ENCODE measurements at regions not wholly inside any gene's neighbourhood (a gene's known extent, or its start where the extent isn't known, plus 50 kb on each side); places are given as distances from the start of the nearest gene placed in this dataset.

DNA sequence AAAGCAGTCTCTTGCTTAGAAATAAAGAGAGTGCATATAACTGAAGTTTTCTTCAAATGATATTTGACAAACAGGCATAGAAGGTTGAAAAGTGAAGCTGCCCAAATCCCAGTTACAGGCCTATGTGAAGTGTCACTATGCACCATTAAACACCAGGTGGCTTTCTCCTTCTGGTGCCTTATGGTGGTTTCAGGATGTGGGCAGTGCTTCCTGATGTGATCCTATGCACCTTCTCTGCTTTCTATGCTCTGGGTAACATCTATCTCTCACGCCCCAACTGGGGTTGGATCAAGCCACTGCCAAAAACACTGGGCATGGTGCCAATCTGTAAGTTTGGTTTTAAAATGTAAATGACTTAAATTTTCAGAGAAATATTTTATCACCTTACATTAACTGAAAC lies 744.7 kb downstream of the TUSC7 start:
- TF ChIP-seq ARNT (IDR thresholded peaks at IDR 0.05) (no peak), HDGF (IDR thresholded peaks at IDR 0.05; ENCODE audit: borderline replicate concordance) (no peak)
- POLR2A ChIA-PET: no interaction called here
- CTCF ChIA-PET: interaction anchor here (0.6 kb wide), 1 partner anchor 70 kb away, joined by 3 read pairs; no protein-coding TSS in a partner anchor
- DNase-seq (ENCODE audit: extremely low spot score): no peak

DNA sequence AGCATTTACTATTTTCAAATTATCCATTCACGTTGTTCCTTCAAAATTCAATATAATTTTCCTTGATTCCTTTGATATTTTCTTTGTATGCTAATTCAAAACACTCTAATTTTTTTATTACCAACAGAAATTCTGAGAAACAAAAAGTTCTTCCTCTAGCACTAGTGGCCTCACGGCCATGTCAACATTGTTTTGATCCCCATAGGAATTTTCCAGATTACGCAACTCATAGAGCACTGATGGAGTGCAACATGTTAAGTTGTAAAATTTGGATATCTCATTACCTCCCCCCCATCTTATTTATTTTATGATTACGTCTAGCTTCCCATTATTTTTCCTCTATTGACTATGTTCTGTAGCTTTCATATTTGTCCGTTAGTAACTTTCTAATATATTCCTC lies 745.3 kb downstream of the TUSC7 start:
- CTCF ChIA-PET: interaction anchor here (0.6 kb wide), 1 partner anchor 684 kb away, joined by 4 read pairs; no protein-coding TSS in a partner anchor
- TF ChIP-seq FOXK2 (IDR thresholded peaks at IDR 0.05): no peak
- TF ChIP-seq LEF1 (IDR thresholded peaks at IDR 0.05; ENCODE audit: borderline replicate concordance): no peak
- no peak for TF ChIP-seq TARDBP (IDR thresholded peaks at IDR 0.05)
- TF ChIP-seq HDGF (IDR thresholded peaks at IDR 0.05; ENCODE audit: borderline replicate concordance): no peak
- no peak for TF ChIP-seq BHLHE40 (IDR thresholded peaks at IDR 0.05; ENCODE audit: borderline replicate concordance)
- no peak for TF ChIP-seq ZNF384 (IDR thresholded peaks at IDR 0.05)
- TF ChIP-seq SUZ12 (IDR thresholded peaks at IDR 0.05): no peak
- TF ChIP-seq, protein P1, sequence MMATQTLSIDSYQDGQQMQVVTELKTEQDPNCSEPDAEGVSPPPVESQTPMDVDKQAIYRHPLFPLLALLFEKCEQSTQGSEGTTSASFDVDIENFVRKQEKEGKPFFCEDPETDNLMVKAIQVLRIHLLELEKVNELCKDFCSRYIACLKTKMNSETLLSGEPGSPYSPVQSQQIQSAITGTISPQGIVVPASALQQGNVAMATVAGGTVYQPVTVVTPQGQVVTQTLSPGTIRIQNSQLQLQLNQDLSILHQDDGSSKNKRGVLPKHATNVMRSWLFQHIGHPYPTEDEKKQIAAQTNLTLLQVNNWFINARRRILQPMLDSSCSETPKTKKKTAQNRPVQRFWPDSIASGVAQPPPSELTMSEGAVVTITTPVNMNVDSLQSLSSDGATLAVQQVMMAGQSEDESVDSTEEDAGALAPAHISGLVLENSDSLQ (IDR thresholded peaks at IDR 0.05): no peak
- TF ChIP-seq L3MBTL2 (conservative IDR thresholded peaks at IDR 0.05): no peak
- no peak for TF ChIP-seq NFRKB (IDR thresholded peaks at IDR 0.05)
- no peak for TF ChIP-seq CTBP1 (IDR thresholded peaks at IDR 0.05; ENCODE audit: borderline replicate concordance)
- no peak for TF ChIP-seq SP1 (IDR thresholded peaks at IDR 0.05)
- no peak for TF ChIP-seq ELF4 (IDR thresholded peaks at IDR 0.05)
- no peak for TF ChIP-seq ARNT (IDR thresholded peaks at IDR 0.05)
- TF ChIP-seq FOXM1 (IDR thresholded peaks at IDR 0.05; ENCODE audit: borderline replicate concordance): no peak
- TF ChIP-seq FOXA1 (IDR thresholded peaks at IDR 0.05): no peak
- POLR2A ChIA-PET: no interaction called here
- no peak for DNase-seq (ENCODE audit: extremely low spot score)

DNA sequence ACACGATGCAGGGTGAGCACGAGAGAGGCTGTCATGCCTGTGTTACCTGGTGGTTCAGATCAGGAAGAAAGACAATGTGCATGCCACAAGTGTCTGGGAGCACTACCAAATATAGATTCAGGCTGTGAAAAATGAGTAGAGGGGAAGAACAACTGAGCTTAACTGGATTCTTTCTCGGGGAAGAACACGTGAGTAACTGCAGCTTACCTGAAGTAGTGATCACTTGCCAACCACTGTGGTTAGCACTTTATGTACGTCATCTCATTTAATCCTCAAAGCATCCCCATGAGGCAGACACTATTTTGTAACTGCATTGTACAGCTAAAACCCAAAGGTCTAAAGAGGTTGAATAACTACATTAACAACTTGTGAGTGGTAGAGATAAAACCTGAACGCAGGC lies 746.2 kb downstream of the TUSC7 start:
- CTCF ChIA-PET: no interaction called here

DNA sequence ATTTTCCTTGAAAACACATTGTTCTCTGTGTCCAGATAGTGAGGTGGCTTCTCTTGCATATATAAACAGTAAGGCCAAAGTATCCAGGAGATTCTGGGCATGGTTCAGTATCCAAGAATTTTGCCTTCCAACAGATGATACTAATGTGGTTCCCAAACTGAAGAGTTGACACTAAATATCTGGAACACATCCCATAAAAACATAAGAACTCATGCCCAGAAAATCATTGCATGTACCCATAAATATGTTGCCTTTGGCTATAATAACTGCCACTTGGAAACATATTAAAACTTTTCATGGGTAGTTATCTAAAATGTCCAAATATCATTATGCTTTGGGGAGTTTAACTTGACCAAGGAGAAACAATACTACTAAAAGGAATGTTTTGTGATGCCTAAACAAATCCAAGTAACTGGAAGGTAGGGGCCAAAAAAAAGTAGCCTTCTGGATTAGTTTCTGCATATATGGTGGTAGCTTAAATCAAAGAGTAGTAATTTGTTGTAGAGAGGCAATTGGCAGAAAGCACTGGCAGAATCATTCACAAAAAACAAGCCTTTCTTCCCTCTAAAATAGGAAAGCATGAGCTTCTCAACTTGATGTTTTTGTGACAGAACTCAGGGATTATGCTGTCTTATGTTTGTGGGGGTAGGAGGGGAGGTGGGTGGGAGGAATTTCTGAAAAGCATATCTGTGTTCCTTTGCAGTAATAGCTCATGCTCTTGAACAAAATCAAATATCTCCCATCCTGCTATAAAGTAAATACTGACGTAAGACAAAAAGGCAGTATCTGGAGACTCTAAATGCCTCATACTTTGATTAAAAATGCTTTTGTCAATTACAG lies 753.9 kb downstream of the TUSC7 start:
- CTCF ChIA-PET: no interaction called here

More for the DNA sequence above, 746.2 kb downstream of the TUSC7 start:
- TF ChIP-seq CTBP1 (IDR thresholded peaks at IDR 0.05; ENCODE audit: borderline replicate concordance) (no peak), FOXM1 (IDR thresholded peaks at IDR 0.05; ENCODE audit: borderline replicate concordance) (no peak), TARDBP (IDR thresholded peaks at IDR 0.05) (no peak), NFRKB (IDR thresholded peaks at IDR 0.05) (no peak), FOXK2 (IDR thresholded peaks at IDR 0.05) (no peak), L3MBTL2 (conservative IDR thresholded peaks at IDR 0.05) (no peak), BHLHE40 (IDR thresholded peaks at IDR 0.05; ENCODE audit: borderline replicate concordance) (no peak), HDGF (IDR thresholded peaks at IDR 0.05; ENCODE audit: borderline replicate concordance) (no peak), FOXA1 (IDR thresholded peaks at IDR 0.05) (no peak), SUZ12 (IDR thresholded peaks at IDR 0.05) (no peak), ARNT (IDR thresholded peaks at IDR 0.05) (no peak), ZNF384 (IDR thresholded peaks at IDR 0.05) (no peak), SP1 (IDR thresholded peaks at IDR 0.05) (no peak), ELF4 (IDR thresholded peaks at IDR 0.05) (no peak), LEF1 (IDR thresholded peaks at IDR 0.05; ENCODE audit: borderline replicate concordance) (no peak)
- TF ChIP-seq, protein P1 (IDR thresholded peaks at IDR 0.05): no peak
- POLR2A ChIA-PET: no interaction called here
- no peak for DNase-seq (ENCODE audit: extremely low spot score)

DNA sequence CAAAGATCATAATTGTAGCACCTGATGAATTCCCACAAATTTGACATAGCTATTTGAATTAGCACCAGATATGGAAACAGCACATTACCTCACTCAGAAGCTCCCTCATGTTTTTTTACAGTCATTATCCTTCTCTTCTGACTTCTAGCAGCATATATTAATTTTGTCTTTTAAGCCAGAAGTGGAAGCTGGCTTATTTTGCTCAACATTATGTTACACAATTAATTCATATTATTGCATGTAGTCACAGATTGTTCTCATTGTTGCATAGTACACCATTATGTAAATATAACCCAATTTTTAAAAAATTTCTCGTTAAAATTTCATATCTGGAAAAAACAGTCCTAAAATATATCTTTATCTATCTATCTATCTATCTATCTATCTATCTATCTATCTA lies 762.3 kb downstream of the TUSC7 start:
- ChIA-PET POLR2A (no interaction called here), CTCF (no interaction called here)
- DNase-seq (ENCODE audit: extremely low spot score): no peak
- TF ChIP-seq ARNT (IDR thresholded peaks at IDR 0.05): no peak

More for the DNA sequence above, 753.9 kb downstream of the TUSC7 start:
- POLR2A ChIA-PET: no interaction called here
- TF ChIP-seq SUZ12 (IDR thresholded peaks at IDR 0.05) (no peak), L3MBTL2 (conservative IDR thresholded peaks at IDR 0.05) (no peak), FOXA1 (IDR thresholded peaks at IDR 0.05) (no peak), FOXK2 (IDR thresholded peaks at IDR 0.05) (no peak), SP1 (IDR thresholded peaks at IDR 0.05) (no peak), LEF1 (IDR thresholded peaks at IDR 0.05; ENCODE audit: borderline replicate concordance) (no peak), HDGF (IDR thresholded peaks at IDR 0.05; ENCODE audit: borderline replicate concordance) (no peak)
- DNase-seq (ENCODE audit: extremely low spot score): no peak

DNA sequence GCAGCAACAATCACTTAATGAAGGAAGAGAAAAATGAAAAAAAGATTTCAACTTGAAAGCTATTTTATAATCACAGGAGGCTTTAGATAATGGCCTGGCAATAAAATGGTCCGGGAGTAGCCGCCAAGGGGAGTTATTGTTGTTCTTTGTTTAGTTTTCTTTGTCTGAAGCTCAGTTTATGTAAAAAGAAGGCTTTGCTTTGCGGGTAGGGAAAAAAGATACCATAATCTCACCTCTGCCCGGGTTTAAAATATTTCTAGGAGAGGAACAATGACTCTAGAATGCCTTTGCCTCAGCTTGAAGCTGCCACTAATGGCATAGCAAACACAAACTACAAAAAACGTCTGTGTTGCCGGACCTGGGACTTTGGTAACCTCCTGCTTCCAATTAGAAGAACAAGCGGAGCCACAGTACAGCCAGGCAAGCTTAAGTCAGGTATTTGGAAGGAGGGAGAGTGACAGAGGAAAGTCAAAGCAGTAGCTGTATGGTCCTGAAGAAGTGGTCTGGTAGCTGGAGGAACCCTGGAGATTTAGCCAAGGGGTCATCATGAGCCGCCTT lies 764.5 kb downstream of the TUSC7 start:
- peak; percentile 9 for DNase-seq (ENCODE audit: extremely low spot score)
- TF ChIP-seq FOXA1 (IDR thresholded peaks at IDR 0.05) (no peak), SUZ12 (IDR thresholded peaks at IDR 0.05) (no peak), FOXM1 (IDR thresholded peaks at IDR 0.05; ENCODE audit: borderline replicate concordance) (no peak), ELF4 (IDR thresholded peaks at IDR 0.05) (no peak), NFRKB (IDR thresholded peaks at IDR 0.05) (no peak), BHLHE40 (IDR thresholded peaks at IDR 0.05; ENCODE audit: borderline replicate concordance) (no peak), LEF1 (IDR thresholded peaks at IDR 0.05; ENCODE audit: borderline replicate concordance) (no peak)
- TF ChIP-seq, protein P1 (IDR thresholded peaks at IDR 0.05): no peak
- ChIA-PET POLR2A (no interaction called here), CTCF (no interaction called here)
